HCT116 (cell line): ENCODE measurements at regions not wholly inside any gene's neighbourhood (a gene's known extent, or its start where the extent isn't known, plus 50 kb on each side); places are given as distances from the start of the nearest gene placed in this dataset.

Experiments used
- ATAC-seq: fragments of 200-7000 bp; cut with Tn5 transposase; 2 replicates; pipeline ENCODE4 v1.9.1; 2020; ENCODE audit warnings: mild to moderate bottlenecking, moderate library complexity
- BruUV-seq: library from RNA; stranded (reverse); fragments of 400-500 nt; replicated peaks from 2 replicates; lab custom pipeline; 2021; lab: Mats Ljungman, UMichigan
- CTCF ChIA-PET: fragments of 300-600 bp; sonication (Branson Sonifier 250); formaldehyde crosslinking; loops from one replicate; lab custom pipeline; 2021; ENCODE audit warnings: antibody characterized with exemption; lab: Charles Lee
- POLR2A ChIA-PET: fragments of 300-600, 350-600 bp; sonication (Branson Sonifier 250); formaldehyde crosslinking; loops from one replicate; lab custom pipeline; 2021; ENCODE audit warnings: antibody characterized with exemption; lab: Charles Lee
- RAD21 ChIA-PET, 2 experiments: fragments of 300-600 bp; sonication (Branson Sonifier 250); formaldehyde crosslinking; loops; one replicate each; lab custom pipeline; 2023; ENCODE audit warnings: low total read pairs in 2 of 2; ENCODE audit not compliant: uncharacterized antibody in 2 of 2, unreplicated experiment in 2 of 2, low non-redundant PET in 1 of 2; lab: Charles Lee
- DNase-seq: peaks from one replicate; pipeline ENCODE4 v3.0.0-alpha.2; 2010; ENCODE audit warnings: low read depth, low spot score
- H2AFZ ChIP-seq: fragments of 200-600 bp; shearing (Covaris generic), sonication (generic); 2 replicates; pipeline ENCODE4 v1.6.1; 2017; ENCODE audit warnings: low read depth, mixed run types, mixed read lengths, antibody characterized with exemption, low read length; ENCODE audit not compliant: poor library complexity, severe bottlenecking
- H3K27ac ChIP-seq: 2 replicates; pipeline ENCODE4 v1.5.1; 2012; ENCODE audit warnings: low read depth, low read length
- H3K27me3 ChIP-seq: fragments of 200-600 bp; sonication (generic); 2 replicates; pipeline ENCODE4 v1.6.1; 2016; ENCODE audit warnings: mixed run types, low read length, mixed read lengths; ENCODE audit not compliant: insufficient read depth
- H3K36me3 ChIP-seq, 2 experiments: fragments of 200-500 bp in 1 of 2; fragments of 200-600 bp in 1 of 2; sonication (Bioruptor generic) in 1 of 2; sonication (generic) in 1 of 2; 2 replicates each; pipeline versions ENCODE4 v1.5.1 to v1.6.1; 2014 to 2016; ENCODE audit warnings: low read length in 2 of 2, inconsistent platforms in 1 of 2, mixed read lengths in 1 of 2, mixed run types in 1 of 2; ENCODE audit not compliant: insufficient read depth in 2 of 2, control insufficient read depth in 1 of 2
- H3K4me1 ChIP-seq, 2 experiments: fragments of 200-600 bp in 1 of 2; sonication (generic) in 1 of 2; 2 replicates each; pipeline versions ENCODE4 v1.5.1 to v1.6.1; 2012 to 2017; ENCODE audit warnings: low read length in 2 of 2, inconsistent platforms in 1 of 2, mild to moderate bottlenecking in 1 of 2, mixed read lengths in 1 of 2, mixed run types in 1 of 2, moderate library complexity in 1 of 2; ENCODE audit not compliant: insufficient read depth in 2 of 2, control insufficient read depth in 1 of 2
- H3K4me2 ChIP-seq: fragments of 200-600 bp; sonication (generic); 2 replicates; pipeline ENCODE4 v1.6.1; 2017; ENCODE audit warnings: mixed run types, low read length, mixed read lengths
- H3K4me3 ChIP-seq, 2 experiments: fragments of 200-600 bp in 1 of 2; sonication (generic) in 1 of 2; replicated peaks in 1 of 2; 2 replicates each; pipeline ENCODE4 v1.5.1; 2011 to 2016; ENCODE audit warnings: low read length in 2 of 2, control low read depth in 1 of 2, low read depth in 1 of 2, mild to moderate bottlenecking in 1 of 2, mixed read lengths in 1 of 2, mixed run types in 1 of 2
- H3K79me2 ChIP-seq: fragments of 200-600 bp; sonication (generic); 2 replicates; pipeline ENCODE4 v1.6.1; 2017; ENCODE audit warnings: mild to moderate bottlenecking, mixed run types, low read length, moderate library complexity, mixed read lengths; ENCODE audit not compliant: insufficient read depth
- H3K9ac ChIP-seq: fragments of 200-600 bp; sonication (generic); 2 replicates; pipeline ENCODE4 v1.6.1; 2016; ENCODE audit warnings: low read length, mixed read lengths
- H3K9me2 ChIP-seq: fragments of 200-600 bp; sonication (generic), shearing (Covaris generic); 2 replicates; pipeline ENCODE4 v1.6.1; 2017; ENCODE audit warnings: mixed run types, mild to moderate bottlenecking, moderate library complexity; ENCODE audit not compliant: insufficient read depth
- H3K9me3 ChIP-seq, 2 experiments: fragments of 200-500 bp in 1 of 2; fragments of 200-600 bp in 1 of 2; sonication (Bioruptor generic) in 1 of 2; sonication (generic) in 1 of 2; 2 replicates each; pipeline ENCODE4 v1.6.1; 2014 to 2017; ENCODE audit warnings: low read length in 2 of 2, mixed read lengths in 2 of 2, inconsistent platforms in 1 of 2, low read depth in 1 of 2, mild to moderate bottlenecking in 1 of 2, mixed run types in 1 of 2, moderate library complexity in 1 of 2; ENCODE audit not compliant: control insufficient read depth in 1 of 2, insufficient read depth in 1 of 2
- H4K20me1 ChIP-seq: fragments of 200-600 bp; sonication (generic), shearing (Covaris generic); 2 replicates; pipeline ENCODE4 v1.6.1; 2017; ENCODE audit warnings: mixed run types, mild to moderate bottlenecking, moderate library complexity; ENCODE audit not compliant: insufficient read depth
- CBX3 ChIP-seq: IDR thresholded peaks from 2 replicates; pipeline ENCODE4 v1.6.1; 2012; ENCODE audit warnings: low read depth
- CEBPB ChIP-seq: IDR thresholded peaks from 2 replicates; pipeline ENCODE4 v1.6.1; 2012; ENCODE audit warnings: low read depth
- ELF1 ChIP-seq: IDR thresholded peaks from 2 replicates; pipeline ENCODE4 v1.6.1; 2012; ENCODE audit warnings: low read depth, borderline replicate concordance
- EZH2 ChIP-seq: fragments of 200-600 bp; sonication (generic); IDR thresholded peaks from 2 replicates; pipeline ENCODE4 v1.6.1; 2017; ENCODE audit warnings: antibody characterized with exemption, mixed run types
- EZH2phosphoT487 ChIP-seq: fragments of 200-600 bp; IDR thresholded peaks from 2 replicates; pipeline ENCODE4 v1.6.1; 2018; ENCODE audit warnings: antibody characterized with exemption, borderline replicate concordance
- FOSL1 ChIP-seq: IDR thresholded peaks from 2 replicates; pipeline ENCODE4 v1.6.1; 2012; ENCODE audit warnings: low read depth
- POLR2AphosphoS5 ChIP-seq: IDR thresholded peaks from 2 replicates; pipeline ENCODE4 v1.6.1; 2011; ENCODE audit warnings: mild to moderate bottlenecking, low read depth, low read length, moderate library complexity
- RAD21 ChIP-seq: IDR thresholded peaks from 2 replicates; pipeline ENCODE4 v1.6.1; 2012; ENCODE audit warnings: low read depth, mild to moderate bottlenecking
- SRF ChIP-seq: IDR thresholded peaks from 2 replicates; pipeline ENCODE4 v1.6.1; 2012; ENCODE audit warnings: low read depth
- TCF7L2 ChIP-seq: IDR thresholded peaks from 2 replicates; pipeline ENCODE4 v1.7.0; 2011; ENCODE audit warnings: borderline replicate concordance, inconsistent platforms; ENCODE audit not compliant: insufficient read depth, insufficient read length; ENCODE audit errors: extremely low read depth
- intact Hi-C: fragments of 100-400 bp; cut with micrococcal nuclease; formaldehyde crosslinking; loops from 2 replicates; pipeline ENCODE4 v1.10.0; 2022
- TF ChIP-seq, protein P1 (sequence below): IDR thresholded peaks from 2 replicates; pipeline ENCODE4 v1.6.1; 2011; ENCODE audit warnings: mild to moderate bottlenecking, low read length, moderate library complexity; ENCODE audit not compliant: insufficient replicate concordance; ENCODE audit errors: extremely low read depth
- TF ChIP-seq, protein P2 (sequence below), 3 experiments: fragments of 200-600 bp in 1 of 3; sonication (generic) in 1 of 3; IDR thresholded peaks in 2 of 3; conservative IDR thresholded peaks in 1 of 3; 2 replicates each; pipeline ENCODE4 v1.5.1; 2012 to 2017; ENCODE audit warnings: low read depth in 2 of 3, low read length in 2 of 3, antibody characterized with exemption in 1 of 3, borderline replicate concordance in 1 of 3, control low read depth in 1 of 3, mild to moderate bottlenecking in 1 of 3, mixed read lengths in 1 of 3, mixed run types in 1 of 3, moderate library complexity in 1 of 3; ENCODE audit not compliant: insufficient read depth in 1 of 3
- TF ChIP-seq, protein P3 (sequence below): IDR thresholded peaks from 2 replicates; pipeline ENCODE4 v1.6.1; 2012; ENCODE audit warnings: low read depth

DNA sequence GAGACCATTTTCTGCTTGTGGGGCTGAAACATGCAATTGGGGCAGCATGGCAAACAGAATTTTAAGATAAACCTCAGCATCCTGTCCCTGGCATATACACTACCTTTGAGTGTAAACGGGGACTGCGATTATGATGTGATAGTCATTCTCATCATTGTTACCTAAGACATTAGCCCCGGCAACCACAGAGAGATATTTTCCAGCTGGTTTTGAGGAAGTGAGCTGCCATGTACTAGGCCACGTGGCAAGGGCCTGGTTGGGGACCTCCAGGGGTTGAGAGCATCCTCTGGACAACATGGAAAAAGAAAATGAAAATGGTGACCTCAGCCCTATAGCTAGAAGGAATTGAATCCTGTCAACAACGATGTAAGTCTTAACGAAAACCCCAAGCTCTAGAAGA lies 623.6 kb upstream of the CDH18 start:
- Histone ChIP-seq H3K27me3 (no peaks in the 10 kb centered on the region), H3K4me3 (no peak overlapping the region), H2AFZ (no peak overlapping the region), H3K9me3 (peaks cover 13 to 25% of the 10 kb centered on the region in 2 experiments; a peak in 2 of 4 replicates), H3K9ac (no peak overlapping the region), H3K79me2 (no peaks in the 10 kb centered on the region), H3K4me2 (no peak overlapping the region), H3K4me1 (no peaks in the 10 kb centered on the region), H3K9me2 (no peaks in the 10 kb centered on the region), H3K27ac (no peak overlapping the region), H4K20me1 (no peaks in the 10 kb centered on the region), H3K36me3 (no peaks in the 10 kb centered on the region)
- intact Hi-C loops, result no loop called here
- ATAC-seq (no peak), DNase-seq (no peak)
- POLR2A ChIA-PET, result no interaction called here
- no TSS peak for BruUV-seq
- TF ChIP-seq, protein P1, sequence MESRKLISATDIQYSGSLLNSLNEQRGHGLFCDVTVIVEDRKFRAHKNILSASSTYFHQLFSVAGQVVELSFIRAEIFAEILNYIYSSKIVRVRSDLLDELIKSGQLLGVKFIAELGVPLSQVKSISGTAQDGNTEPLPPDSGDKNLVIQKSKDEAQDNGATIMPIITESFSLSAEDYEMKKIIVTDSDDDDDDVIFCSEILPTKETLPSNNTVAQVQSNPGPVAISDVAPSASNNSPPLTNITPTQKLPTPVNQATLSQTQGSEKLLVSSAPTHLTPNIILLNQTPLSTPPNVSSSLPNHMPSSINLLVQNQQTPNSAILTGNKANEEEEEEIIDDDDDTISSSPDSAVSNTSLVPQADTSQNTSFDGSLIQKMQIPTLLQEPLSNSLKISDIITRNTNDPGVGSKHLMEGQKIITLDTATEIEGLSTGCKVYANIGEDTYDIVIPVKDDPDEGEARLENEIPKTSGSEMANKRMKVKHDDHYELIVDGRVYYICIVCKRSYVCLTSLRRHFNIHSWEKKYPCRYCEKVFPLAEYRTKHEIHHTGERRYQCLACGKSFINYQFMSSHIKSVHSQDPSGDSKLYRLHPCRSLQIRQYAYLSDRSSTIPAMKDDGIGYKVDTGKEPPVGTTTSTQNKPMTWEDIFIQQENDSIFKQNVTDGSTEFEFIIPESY, result no peak
- TF ChIP-seq EZH2phosphoT487 (no peak), SRF (no peak), RAD21 (no peak), POLR2AphosphoS5 (no peak), CBX3 (no peak), TCF7L2 (no peak), FOSL1 (no peak), CEBPB (no peak), ELF1 (no peak), EZH2 (no peak)
- TF ChIP-seq, protein P2, sequence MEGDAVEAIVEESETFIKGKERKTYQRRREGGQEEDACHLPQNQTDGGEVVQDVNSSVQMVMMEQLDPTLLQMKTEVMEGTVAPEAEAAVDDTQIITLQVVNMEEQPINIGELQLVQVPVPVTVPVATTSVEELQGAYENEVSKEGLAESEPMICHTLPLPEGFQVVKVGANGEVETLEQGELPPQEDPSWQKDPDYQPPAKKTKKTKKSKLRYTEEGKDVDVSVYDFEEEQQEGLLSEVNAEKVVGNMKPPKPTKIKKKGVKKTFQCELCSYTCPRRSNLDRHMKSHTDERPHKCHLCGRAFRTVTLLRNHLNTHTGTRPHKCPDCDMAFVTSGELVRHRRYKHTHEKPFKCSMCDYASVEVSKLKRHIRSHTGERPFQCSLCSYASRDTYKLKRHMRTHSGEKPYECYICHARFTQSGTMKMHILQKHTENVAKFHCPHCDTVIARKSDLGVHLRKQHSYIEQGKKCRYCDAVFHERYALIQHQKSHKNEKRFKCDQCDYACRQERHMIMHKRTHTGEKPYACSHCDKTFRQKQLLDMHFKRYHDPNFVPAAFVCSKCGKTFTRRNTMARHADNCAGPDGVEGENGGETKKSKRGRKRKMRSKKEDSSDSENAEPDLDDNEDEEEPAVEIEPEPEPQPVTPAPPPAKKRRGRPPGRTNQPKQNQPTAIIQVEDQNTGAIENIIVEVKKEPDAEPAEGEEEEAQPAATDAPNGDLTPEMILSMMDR (IDR thresholded peaks at IDR 0.05 in 2 of 3, conservative IDR thresholded peaks at IDR 0.05 in 1 of 3; ENCODE audit: borderline replicate concordance in 1 of 3, insufficient read depth in 1 of 3, low read depth in 2 of 3, low read length in 2 of 3), result no peak
- TF ChIP-seq, protein P3, sequence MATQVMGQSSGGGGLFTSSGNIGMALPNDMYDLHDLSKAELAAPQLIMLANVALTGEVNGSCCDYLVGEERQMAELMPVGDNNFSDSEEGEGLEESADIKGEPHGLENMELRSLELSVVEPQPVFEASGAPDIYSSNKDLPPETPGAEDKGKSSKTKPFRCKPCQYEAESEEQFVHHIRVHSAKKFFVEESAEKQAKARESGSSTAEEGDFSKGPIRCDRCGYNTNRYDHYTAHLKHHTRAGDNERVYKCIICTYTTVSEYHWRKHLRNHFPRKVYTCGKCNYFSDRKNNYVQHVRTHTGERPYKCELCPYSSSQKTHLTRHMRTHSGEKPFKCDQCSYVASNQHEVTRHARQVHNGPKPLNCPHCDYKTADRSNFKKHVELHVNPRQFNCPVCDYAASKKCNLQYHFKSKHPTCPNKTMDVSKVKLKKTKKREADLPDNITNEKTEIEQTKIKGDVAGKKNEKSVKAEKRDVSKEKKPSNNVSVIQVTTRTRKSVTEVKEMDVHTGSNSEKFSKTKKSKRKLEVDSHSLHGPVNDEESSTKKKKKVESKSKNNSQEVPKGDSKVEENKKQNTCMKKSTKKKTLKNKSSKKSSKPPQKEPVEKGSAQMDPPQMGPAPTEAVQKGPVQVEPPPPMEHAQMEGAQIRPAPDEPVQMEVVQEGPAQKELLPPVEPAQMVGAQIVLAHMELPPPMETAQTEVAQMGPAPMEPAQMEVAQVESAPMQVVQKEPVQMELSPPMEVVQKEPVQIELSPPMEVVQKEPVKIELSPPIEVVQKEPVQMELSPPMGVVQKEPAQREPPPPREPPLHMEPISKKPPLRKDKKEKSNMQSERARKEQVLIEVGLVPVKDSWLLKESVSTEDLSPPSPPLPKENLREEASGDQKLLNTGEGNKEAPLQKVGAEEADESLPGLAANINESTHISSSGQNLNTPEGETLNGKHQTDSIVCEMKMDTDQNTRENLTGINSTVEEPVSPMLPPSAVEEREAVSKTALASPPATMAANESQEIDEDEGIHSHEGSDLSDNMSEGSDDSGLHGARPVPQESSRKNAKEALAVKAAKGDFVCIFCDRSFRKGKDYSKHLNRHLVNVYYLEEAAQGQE, result no peak
- RAD21 ChIA-PET, result no interaction called here
- CTCF ChIA-PET, result no interaction called here
